H1 (cell line): ENCODE measurements at regions not wholly inside any gene's neighbourhood (a gene's known extent, or its start where the extent isn't known, plus 50 kb on each side); places are given as distances from the start of the nearest gene placed in this dataset.

Experiments
- CTCF ChIA-PET: fragments of 300-600 bp; sonication (Branson Sonifier 250); formaldehyde crosslinking; loops from one replicate; lab custom pipeline; 2021; ENCODE audit not compliant: partially characterized antibody; lab: Charles Lee
- POLR2A ChIA-PET: fragments of 300-600 bp; sonication (Branson Sonifier 250); formaldehyde crosslinking; loops from one replicate; lab custom pipeline; 2021; ENCODE audit warnings: inconsistent platforms; ENCODE audit not compliant: partially characterized antibody; lab: Charles Lee
- DNase-seq, 2 experiments: peaks; one replicate each; pipeline versions ENCODE4 v3.0.0 to v3.0.0-alpha.2; 2010 to 2022; ENCODE audit warnings: low spot score in 2 of 2, low read depth in 1 of 2, mixed read lengths in 1 of 2
- FAIRE-seq: peaks from 2 replicates; lab custom pipeline; 2011; peaks lifted over from hg19 to GRCh38; lab: Jason Lieb, UNC
- H2AFZ ChIP-seq: 2 replicates; pipeline ENCODE4 v1.8.1; 2012; ENCODE audit warnings: low read length, inconsistent platforms
- H2AK5ac ChIP-seq: 2 replicates; pipeline ENCODE4 v1.6.1; 2013; ENCODE audit warnings: low read depth, low read length
- H2BK120ac ChIP-seq: replicated peaks from 2 replicates; pipeline ENCODE3; 2013; ENCODE audit warnings: low read depth, low read length, inconsistent platforms
- H2BK12ac ChIP-seq: 2 replicates; pipeline ENCODE4 v1.6.1; 2013; ENCODE audit warnings: low read depth, low read length
- H2BK15ac ChIP-seq: 2 replicates; pipeline ENCODE4 v1.6.1; 2013; ENCODE audit warnings: low read length
- H2BK20ac ChIP-seq: 2 replicates; pipeline ENCODE4 v1.6.1; 2013; ENCODE audit warnings: low read length
- H2BK5ac ChIP-seq: 2 replicates; pipeline ENCODE4 v1.6.1; 2013; ENCODE audit warnings: low read depth, low read length
- H3K14ac ChIP-seq: 2 replicates; pipeline ENCODE4 v1.6.1; 2013; ENCODE audit warnings: inconsistent platforms; ENCODE audit not compliant: insufficient read length
- H3K18ac ChIP-seq: 2 replicates; pipeline ENCODE4 v1.6.1; 2013; ENCODE audit warnings: low read length; ENCODE audit errors: extremely low read depth
- H3K23ac ChIP-seq: 2 replicates; pipeline ENCODE4 v1.6.1; 2013; ENCODE audit warnings: inconsistent platforms; ENCODE audit not compliant: insufficient read length
- H3K23me2 ChIP-seq: 2 replicates; pipeline ENCODE4 v1.6.1; 2013; ENCODE audit warnings: low read depth, low read length
- H3K27ac ChIP-seq: 2 replicates; pipeline ENCODE4 v1.6.1; 2011; ENCODE audit warnings: low read depth, low read length, inconsistent platforms
- H3K27me3 ChIP-seq, 4 experiments: replicated peaks in 1 of 4; 1 replicate in 1 of 4; 2 replicates in 3 of 4; pipeline versions ENCODE4 v1.6.1 to v1.8.1; 2011 to 2013; ENCODE audit warnings: low read length in 3 of 4, mild to moderate bottlenecking in 3 of 4, inconsistent platforms in 2 of 4, mixed read lengths in 2 of 4, moderate library complexity in 1 of 4; ENCODE audit not compliant: control insufficient read depth in 3 of 4, insufficient read depth in 3 of 4; ENCODE audit errors: extremely low read depth in 1 of 4
- H3K36me3 ChIP-seq, 4 experiments: 2 replicates each; pipeline versions ENCODE4 v1.6.1 to v1.8.1; 2011 to 2013; ENCODE audit warnings: mild to moderate bottlenecking in 4 of 4, low read length in 3 of 4, moderate library complexity in 2 of 4, control low read depth in 1 of 4, inconsistent platforms in 1 of 4; ENCODE audit not compliant: insufficient read depth in 4 of 4, control insufficient read depth in 2 of 4
- H3K4ac ChIP-seq: replicated peaks from 2 replicates; pipeline ENCODE3; 2013; ENCODE audit warnings: low read length, low read depth, mixed read lengths, inconsistent platforms; ENCODE audit not compliant: insufficient read length
- H3K4me1 ChIP-seq, 4 experiments: replicated peaks in 1 of 4; 1 replicate in 1 of 4; 2 replicates in 3 of 4; pipeline versions ENCODE4 v1.6.1 to v1.8.1; 2011 to 2013; ENCODE audit warnings: low read length in 3 of 4, inconsistent platforms in 2 of 4, mixed read lengths in 1 of 4; ENCODE audit not compliant: insufficient read depth in 4 of 4, control insufficient read depth in 3 of 4
- H3K4me2 ChIP-seq, 2 experiments: 2 replicates each; pipeline versions ENCODE4 v1.6.1 to v1.8.1; 2011 to 2013; ENCODE audit warnings: low read depth in 2 of 2, low read length in 2 of 2, control low read depth in 1 of 2, inconsistent platforms in 1 of 2, mild to moderate bottlenecking in 1 of 2; ENCODE audit not compliant: insufficient read depth in 1 of 2
- H3K4me3 ChIP-seq, 4 experiments: fragments of 200-600, 300-600 bp in 1 of 4; sonication (generic), shearing (Covaris generic), sonication (Bioruptor Twin) in 1 of 4; 2 replicates each; pipeline versions ENCODE4 v1.5.1 to v1.8.1; 2011 to 2016; ENCODE audit warnings: low read length in 4 of 4, low read depth in 3 of 4, control low read depth in 2 of 4, inconsistent platforms in 2 of 4, mild to moderate bottlenecking in 2 of 4, mixed read lengths in 1 of 4, moderate library complexity in 1 of 4; ENCODE audit not compliant: insufficient read depth in 2 of 4; ENCODE audit errors: extremely low read depth in 1 of 4
- H3K56ac ChIP-seq: replicated peaks from 2 replicates; pipeline ENCODE3; 2013; ENCODE audit warnings: low read depth, mild to moderate bottlenecking, mixed read lengths, low read length, inconsistent platforms; ENCODE audit not compliant: insufficient read length
- H3K79me1 ChIP-seq: 2 replicates; pipeline ENCODE4 v1.6.1; 2013; ENCODE audit warnings: low read depth, low read length, control low read depth
- H3K79me2 ChIP-seq, 2 experiments: 2 replicates each; pipeline versions ENCODE4 v1.6.1 to v1.8.1; 2012 to 2013; ENCODE audit warnings: low read length in 2 of 2, mild to moderate bottlenecking in 2 of 2, inconsistent platforms in 1 of 2; ENCODE audit not compliant: insufficient read depth in 2 of 2, control insufficient read depth in 1 of 2
- H3K9ac ChIP-seq, 4 experiments: replicated peaks in 1 of 4; 1 replicate in 1 of 4; 2 replicates in 3 of 4; pipeline versions ENCODE4 v1.6.1 to v1.8.1; 2011 to 2013; ENCODE audit warnings: low read depth in 3 of 4, low read length in 3 of 4, control low read depth in 2 of 4, mild to moderate bottlenecking in 2 of 4, moderate library complexity in 2 of 4, inconsistent platforms in 1 of 4; ENCODE audit errors: extremely low read depth in 1 of 4
- H3K9me3 ChIP-seq, 2 experiments: 2 replicates each; pipeline versions ENCODE4 v1.6.1 to v1.8.1; 2012 to 2013; ENCODE audit warnings: mild to moderate bottlenecking in 2 of 2, moderate library complexity in 2 of 2, control low read depth in 1 of 2, inconsistent platforms in 1 of 2, low read depth in 1 of 2, low read length in 1 of 2, mixed read lengths in 1 of 2; ENCODE audit not compliant: insufficient read depth in 2 of 2
- H4K20me1 ChIP-seq, 2 experiments: replicated peaks in 1 of 2; 2 replicates each; pipeline versions ENCODE3 to v1.8.1; 2011 to 2013; ENCODE audit warnings: inconsistent platforms in 2 of 2, low read length in 2 of 2, mild to moderate bottlenecking in 1 of 2; ENCODE audit not compliant: insufficient read depth in 2 of 2, control insufficient read depth in 1 of 2
- H4K5ac ChIP-seq: 2 replicates; pipeline ENCODE4 v1.6.1; 2013; ENCODE audit warnings: low read length, low read depth, mixed read lengths, inconsistent platforms; ENCODE audit not compliant: insufficient read length
- H4K8ac ChIP-seq: 2 replicates; pipeline ENCODE4 v1.8.0; 2013; ENCODE audit warnings: mild to moderate bottlenecking, moderate library complexity, low read length, inconsistent platforms; ENCODE audit not compliant: insufficient read depth; ENCODE audit errors: extremely low read depth
- H4K91ac ChIP-seq: replicated peaks from 2 replicates; pipeline ENCODE3; 2013; ENCODE audit warnings: low read length, mixed read lengths, inconsistent platforms; ENCODE audit not compliant: insufficient read length
- ATF2 ChIP-seq: IDR thresholded peaks from 2 replicates; pipeline ENCODE4 v1.6.1; 2012; ENCODE audit warnings: low read length, inconsistent platforms
- BRCA1 ChIP-seq: IDR thresholded peaks from 2 replicates; pipeline ENCODE4 v1.6.1; 2012; ENCODE audit warnings: low read depth, low read length, improper control_type of control experiment
- CBX8 ChIP-seq: fragments of 300-800, 300-1000 bp; sonication (generic); IDR thresholded peaks from 2 replicates; pipeline ENCODE4 v1.7.1; 2016; ENCODE audit warnings: low read depth, low read length, borderline replicate concordance
- MAFK ChIP-seq: IDR thresholded peaks from 2 replicates; pipeline ENCODE4 v1.6.1; 2012; ENCODE audit warnings: low read depth, mild to moderate bottlenecking, improper control_type of control experiment, low read length
- POLR2A ChIP-seq, 2 experiments: IDR thresholded peaks; 1 replicate in 1 of 2; 2 replicates in 1 of 2; pipeline ENCODE4 v1.6.1; 2011; ENCODE audit warnings: low read depth in 2 of 2, low read length in 2 of 2, mild to moderate bottlenecking in 2 of 2; ENCODE audit errors: control extremely low read depth in 1 of 2
- POLR2AphosphoS5 ChIP-seq: IDR thresholded peaks from 2 replicates; pipeline ENCODE4 v1.6.1; 2011; ENCODE audit warnings: low read depth, low read length
- RAD21 ChIP-seq, 2 experiments: IDR thresholded peaks in 1 of 2; conservative IDR thresholded peaks in 1 of 2; 2 replicates each; pipeline ENCODE4 v1.6.1; 2011; ENCODE audit warnings: low read depth in 2 of 2, low read length in 2 of 2, improper control_type of control experiment in 1 of 2, inconsistent platforms in 1 of 2, mild to moderate bottlenecking in 1 of 2, moderate library complexity in 1 of 2
- RFX5 ChIP-seq: IDR thresholded peaks from 2 replicates; pipeline ENCODE4 v1.6.1; 2011; ENCODE audit warnings: low read depth, low read length, improper control_type of control experiment, borderline replicate concordance
- SP4 ChIP-seq: IDR thresholded peaks from 2 replicates; pipeline ENCODE4 v1.6.1; 2012; ENCODE audit warnings: low read length, inconsistent platforms
- TAF7 ChIP-seq: optimal IDR thresholded peaks from 2 replicates; pipeline ENCODE3; 2011; ENCODE audit warnings: low read depth, mild to moderate bottlenecking, inconsistent platforms, low read length, moderate library complexity, borderline replicate concordance
- TBP ChIP-seq: IDR thresholded peaks from 2 replicates; pipeline ENCODE4 v1.6.1; 2011; ENCODE audit warnings: low read depth, low read length, improper control_type of control experiment
- TCF12 ChIP-seq: IDR thresholded peaks from 2 replicates; pipeline ENCODE4 v1.6.1; 2011; ENCODE audit warnings: low read depth, mild to moderate bottlenecking, low read length
- TEAD4 ChIP-seq: IDR thresholded peaks from 2 replicates; pipeline ENCODE4 v1.6.1; 2012; ENCODE audit warnings: low read depth, low read length, inconsistent platforms, mixed read lengths
- ZNF274 ChIP-seq: IDR thresholded peaks from 2 replicates; pipeline ENCODE4 v1.7.0; 2012; ENCODE audit warnings: low read length, borderline replicate concordance; ENCODE audit errors: extremely low read depth
- WGBS, 2 experiments: shearing (Covaris generic) in 1 of 2; methylation state at CpG; one replicate each; pipeline versions ENCODE4 v1.1.6 to v1.1.7; 2013 to 2015; ENCODE audit warnings: low lambda C conversion rate in 2 of 2, mixed read lengths in 2 of 2, inconsistent platforms in 1 of 2, low coverage in 1 of 2, missing lambda C conversion rate in 1 of 2; ENCODE audit not compliant: insufficient replicate concordance in 2 of 2, insufficient coverage in 1 of 2, insufficient read length in 1 of 2; ENCODE audit errors: extremely low coverage in 1 of 2, missing lambda C conversion rate in 1 of 2; 5-methylcytosine and 5-hydroxymethylcytosine counted together

- Histone ChIP-seq H2BK5ac (no peak overlapping the region), H4K20me1 (no peaks in the 10 kb centered on the region), H3K79me1 (no peaks in the 10 kb centered on the region), H2BK120ac (no peak overlapping the region), H2BK15ac (no peak overlapping the region), H4K8ac (no peak overlapping the region), H3K79me2 (no peaks in the 10 kb centered on the region), H3K56ac (no peak overlapping the region), H3K23ac (no peak overlapping the region), H3K9ac (no peak overlapping the region), H2AK5ac (no peak overlapping the region), H3K27me3 (no peaks in the 10 kb centered on the region), H3K9me3 (no peaks in the 10 kb centered on the region), H3K4me3 (no peak overlapping the region), H4K91ac (no peak overlapping the region), H2AFZ (no peak overlapping the region), H3K4me2 (no peak overlapping the region), H2BK20ac (no peak overlapping the region), H3K36me3 (no peaks in the 10 kb centered on the region), H3K14ac (no peak overlapping the region), H3K18ac (no peak overlapping the region), H3K4me1 (no peaks in the 10 kb centered on the region), H3K4ac (no peak overlapping the region), H3K23me2 (no peaks in the 10 kb centered on the region), H3K27ac (no peak overlapping the region), H2BK12ac (no peak overlapping the region), H4K5ac (no peak overlapping the region)
- POLR2A ChIA-PET = no interaction called here
- WGBS, 2 experiments = 100% methylated on average over 2 of the region's 2 CpGs; no CpG with 5 or more reads in 1 of the 2 experiments
- FAIRE-seq (no peak), DNase-seq (no peak)
- TF ChIP-seq TCF12 (no peak), TBP (no peak), MAFK (no peak), POLR2AphosphoS5 (no peak), ATF2 (no peak), TEAD4 (no peak), RFX5 (no peak), RAD21 (IDR thresholded peaks at IDR 0.05 in 1 of 2, conservative IDR thresholded peaks at IDR 0.05 in 1 of 2; ENCODE audit: low read depth in 2 of 2, low read length in 2 of 2) (no peak), ZNF274 (no peak), SP4 (no peak), POLR2A (IDR thresholded peaks at IDR 0.05; ENCODE audit: control extremely low read depth in 1 of 2, low read depth in 2 of 2, low read length in 2 of 2) (no peak), BRCA1 (no peak), CBX8 (no peak), TAF7 (no peak)
- CTCF ChIA-PET = interaction anchor here (0.9 to 1.5 kb wide), 2 partner anchors 11 to 61 kb away, joined by 3 to 4 read pairs; no protein-coding TSS in a partner anchor
These were observed 54.0 kb upstream of the ARID2 start for GRCh38 chr12:45675534-45675933.
